HFFc6 (cell line): ENCODE measurements at regions not wholly inside any gene's neighbourhood (a gene's known extent, or its start where the extent isn't known, plus 50 kb on each side); places are given as distances from the start of the nearest gene placed in this dataset.

ENCODE experiments used
- DNase-seq: peaks from one replicate; pipeline ENCODE4 v3.0.0-alpha.2; 2018
- H3K27ac Mint-ChIP-seq: 2 replicates; pipeline ENCODE4 v1.8.0; 2020; ENCODE audit warnings: mild to moderate bottlenecking, mixed read lengths
- H3K27me3 Mint-ChIP-seq: 2 replicates; pipeline ENCODE4 v1.8.0; 2021; ENCODE audit warnings: mild to moderate bottlenecking, moderate library complexity, mixed read lengths; ENCODE audit not compliant: insufficient read depth
- H3K36me3 Mint-ChIP-seq: 2 replicates; pipeline ENCODE4 v1.8.0; 2021; ENCODE audit warnings: low read depth, mixed read lengths
- H3K4me1 Mint-ChIP-seq: 2 replicates; pipeline ENCODE4 v1.8.0; 2020; ENCODE audit warnings: low read depth, mixed read lengths
- H3K4me3 Mint-ChIP-seq: 2 replicates; pipeline ENCODE4 v1.8.0; 2020; ENCODE audit warnings: mild to moderate bottlenecking, moderate library complexity, mixed read lengths
- H3K9me3 Mint-ChIP-seq: 2 replicates; pipeline ENCODE4 v1.8.0; 2020; ENCODE audit warnings: mild to moderate bottlenecking, mixed read lengths
- TF ChIP-seq, protein P1 (sequence below): fragments of 200-600 bp; sonication (generic); IDR thresholded peaks from 2 replicates; pipeline ENCODE4 v1.5.0; 2021; ENCODE audit warnings: antibody characterized with exemption, mild to moderate bottlenecking

DNA sequence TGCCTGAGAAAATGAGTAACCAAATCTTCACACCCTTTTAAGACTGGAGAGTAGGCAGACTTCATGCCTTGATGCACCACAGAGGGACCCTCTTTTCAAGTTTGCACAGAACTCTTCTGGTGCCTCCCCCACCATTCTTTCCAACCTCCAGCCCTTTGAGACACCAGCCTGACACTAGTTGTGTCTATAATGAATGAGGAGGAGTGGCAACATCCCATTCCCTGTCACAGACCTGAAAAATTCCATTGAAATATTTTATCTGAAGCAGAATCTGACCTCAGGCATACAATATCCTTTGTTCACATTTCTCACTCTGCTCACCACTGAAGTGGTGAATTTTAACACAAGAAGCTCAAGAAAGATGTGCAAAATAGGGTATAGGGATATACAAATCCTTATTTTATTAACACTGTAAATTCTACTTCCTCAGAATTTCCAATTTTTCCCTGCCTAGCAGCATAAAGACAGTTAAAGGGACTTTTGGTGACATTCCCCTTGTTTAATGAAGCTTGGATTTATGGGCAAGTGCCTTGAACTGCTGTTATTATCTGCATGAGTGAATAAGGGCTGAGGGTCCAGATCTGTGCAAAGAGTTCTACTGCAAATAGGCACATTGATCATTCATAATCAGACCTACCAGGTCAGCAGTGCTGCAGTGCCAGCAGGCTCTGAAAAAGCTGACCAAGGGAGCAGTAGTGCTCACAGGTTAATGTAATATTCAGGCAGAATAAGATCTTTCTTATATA lies 149.9 kb upstream of the PAQR3 start:
- H3K27ac Mint-ChIP-seq = no peak overlapping the region
- no peaks in the 10 kb centered on the region; the same call in 1 of the 2 replicates for H3K27me3 Mint-ChIP-seq
- no peaks in the 10 kb centered on the region for H3K36me3 Mint-ChIP-seq
- H3K4me3 Mint-ChIP-seq = no peak overlapping the region
- no peak for DNase-seq
- H3K4me1 Mint-ChIP-seq = no peaks in the 10 kb centered on the region
- TF ChIP-seq, protein P1, sequence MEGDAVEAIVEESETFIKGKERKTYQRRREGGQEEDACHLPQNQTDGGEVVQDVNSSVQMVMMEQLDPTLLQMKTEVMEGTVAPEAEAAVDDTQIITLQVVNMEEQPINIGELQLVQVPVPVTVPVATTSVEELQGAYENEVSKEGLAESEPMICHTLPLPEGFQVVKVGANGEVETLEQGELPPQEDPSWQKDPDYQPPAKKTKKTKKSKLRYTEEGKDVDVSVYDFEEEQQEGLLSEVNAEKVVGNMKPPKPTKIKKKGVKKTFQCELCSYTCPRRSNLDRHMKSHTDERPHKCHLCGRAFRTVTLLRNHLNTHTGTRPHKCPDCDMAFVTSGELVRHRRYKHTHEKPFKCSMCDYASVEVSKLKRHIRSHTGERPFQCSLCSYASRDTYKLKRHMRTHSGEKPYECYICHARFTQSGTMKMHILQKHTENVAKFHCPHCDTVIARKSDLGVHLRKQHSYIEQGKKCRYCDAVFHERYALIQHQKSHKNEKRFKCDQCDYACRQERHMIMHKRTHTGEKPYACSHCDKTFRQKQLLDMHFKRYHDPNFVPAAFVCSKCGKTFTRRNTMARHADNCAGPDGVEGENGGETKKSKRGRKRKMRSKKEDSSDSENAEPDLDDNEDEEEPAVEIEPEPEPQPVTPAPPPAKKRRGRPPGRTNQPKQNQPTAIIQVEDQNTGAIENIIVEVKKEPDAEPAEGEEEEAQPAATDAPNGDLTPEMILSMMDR = no peak
- peaks cover 4% of the 10 kb centered on the region; the same call in 1 of the 2 replicates for H3K9me3 Mint-ChIP-seq

GRCh38 chr4:79087071-79087470 lies 147.8 kb upstream of the PAQR3 start:
- H3K4me3 Mint-ChIP-seq = no peak overlapping the region
- TF ChIP-seq, protein P1 = no peak

GRCh38 chr4:79083406-79084010 lies 144.3 kb upstream of the PAQR3 start:
- Mint-ChIP-seq H3K4me3 (no peak overlapping the region), H3K9me3 (peaks cover 10% of the 10 kb centered on the region), H3K4me1 (no peaks in the 10 kb centered on the region), H3K27me3 (peaks cover 1% of the 10 kb centered on the region; the same call in 1 of the 2 replicates), H3K27ac (no peak overlapping the region), H3K36me3 (no peaks in the 10 kb centered on the region)
- DNase-seq = no peak
- TF ChIP-seq, protein P1 = no peak

More at GRCh38 chr4:79087071-79087470, 147.8 kb upstream of the PAQR3 start:
- no peaks in the 10 kb centered on the region for H3K4me1 Mint-ChIP-seq
- H3K27ac Mint-ChIP-seq = no peak overlapping the region
- DNase-seq = no peak
- H3K9me3 Mint-ChIP-seq = peaks cover under 1% of the 10 kb centered on the region
- no peaks in the 10 kb centered on the region; the same call in 1 of the 2 replicates for H3K27me3 Mint-ChIP-seq
- H3K36me3 Mint-ChIP-seq = no peaks in the 10 kb centered on the region

GRCh38 chr4:79082997-79083396 lies 143.8 kb upstream of the PAQR3 start:
- TF ChIP-seq, protein P1 = no peak
- H3K27me3 Mint-ChIP-seq = peaks cover 1% of the 10 kb centered on the region; the same call in 1 of the 2 replicates
- peaks cover 10% of the 10 kb centered on the region for H3K9me3 Mint-ChIP-seq
- no peaks in the 10 kb centered on the region for H3K36me3 Mint-ChIP-seq
- no peak overlapping the region for H3K4me3 Mint-ChIP-seq
- H3K4me1 Mint-ChIP-seq = no peaks in the 10 kb centered on the region
- H3K27ac Mint-ChIP-seq = no peak overlapping the region
- no peak for DNase-seq

GRCh38 chr4:79081973-79082372 lies 142.7 kb upstream of the PAQR3 start:
- no peak overlapping the region for H3K4me3 Mint-ChIP-seq

More at GRCh38 chr4:79081973-79082372, 142.7 kb upstream of the PAQR3 start:
- no peak for DNase-seq
- peaks cover 1% of the 10 kb centered on the region; the same call in 1 of the 2 replicates for H3K27me3 Mint-ChIP-seq
- no peaks in the 10 kb centered on the region for H3K4me1 Mint-ChIP-seq
- no peak overlapping the region for H3K27ac Mint-ChIP-seq
- peaks cover 10% of the 10 kb centered on the region for H3K9me3 Mint-ChIP-seq
- no peaks in the 10 kb centered on the region for H3K36me3 Mint-ChIP-seq
- TF ChIP-seq, protein P1 = no peak
